ENCODE measurements at regions not wholly inside any gene's neighbourhood (a gene's known extent, or its start where the extent isn't known, plus 50 kb on each side); places are given as distances from the start of the nearest gene placed in this dataset.
A peak's percentile ranks its signal among the peaks of the same experiment; 100 is the strongest.
"Not testable (repeated sequence)": the region's sequence is repeated elsewhere in the genome, so short reads cannot be mapped to it uniquely, and the experiment has no call there.

- DNase-seq (ENCODE audit: low spot score) = peak; percentile 30
These were observed 500.2 kb downstream of the STIM2 start for GRCh38 chr4:27360790-27361267.

- DNase-seq (ENCODE audit: low spot score) = no peak
These were observed 503.9 kb downstream of the STIM2 start for GRCh38 chr4:27364509-27364908.

- DNase-seq (ENCODE audit: low spot score) = no peak
These were observed 505.6 kb downstream of the STIM2 start for GRCh38 chr4:27366104-27366823.

GRCh38 chr4:27368781-27369180 is 508.1 kb downstream of the STIM2 start:
- DNase-seq (ENCODE audit: low spot score) = no peak

- no peak for DNase-seq (ENCODE audit: low spot score)
These were observed 521.2 kb downstream of the STIM2 start for GRCh38 chr4:27381815-27382214.

- no peak for DNase-seq (ENCODE audit: low spot score)
These were observed 527.1 kb downstream of the STIM2 start for GRCh38 chr4:27387711-27388110.

- DNase-seq (ENCODE audit: low spot score) = no peak
These were observed 537.2 kb downstream of the STIM2 start for GRCh38 chr4:27397886-27398285.

- DNase-seq (ENCODE audit: low spot score) = no peak
These were observed 538.1 kb downstream of the STIM2 start for GRCh38 chr4:27398631-27399310.

GRCh38 chr4:27407616-27408015 is 547.0 kb downstream of the STIM2 start:
- DNase-seq (ENCODE audit: low spot score) = no peak

GRCh38 chr4:27412613-27413012 is 552.0 kb downstream of the STIM2 start:
- DNase-seq (ENCODE audit: low spot score) = no peak

- no peak for DNase-seq (ENCODE audit: low spot score)
These were observed 554.5 kb downstream of the STIM2 start for GRCh38 chr4:27414887-27415731.

GRCh38 chr4:27428661-27429060 is 568.0 kb downstream of the STIM2 start:
- no peak for DNase-seq (ENCODE audit: low spot score)

GRCh38 chr4:27429364-27429871 is 568.8 kb downstream of the STIM2 start:
- DNase-seq (ENCODE audit: low spot score) = peak; percentile 21

GRCh38 chr4:27442146-27442545 is 581.5 kb downstream of the STIM2 start:
- no peak for DNase-seq (ENCODE audit: low spot score)

- not testable (repeated sequence) for DNase-seq (ENCODE audit: low spot score)
These were observed 582.0 kb downstream of the STIM2 start for GRCh38 chr4:27442661-27443060.

- no peak for DNase-seq (ENCODE audit: low spot score)
These were observed 603.2 kb downstream of the STIM2 start for GRCh38 chr4:27463816-27464215.

- DNase-seq (ENCODE audit: low spot score) = no peak
These were observed 606.7 kb downstream of the STIM2 start for GRCh38 chr4:27467351-27467750.

- no peak for DNase-seq (ENCODE audit: low spot score)
These were observed 611.7 kb downstream of the STIM2 start for GRCh38 chr4:27472364-27472763.

- DNase-seq (ENCODE audit: low spot score) = no peak
These were observed 614.0 kb downstream of the STIM2 start for GRCh38 chr4:27474691-27475090.

GRCh38 chr4:27484216-27484615 is 623.6 kb downstream of the STIM2 start:
- DNase-seq (ENCODE audit: low spot score) = no peak

GRCh38 chr4:27490315-27490714 is 629.7 kb downstream of the STIM2 start:
- DNase-seq (ENCODE audit: low spot score) = no peak

GRCh38 chr4:27490766-27491165 is 630.1 kb downstream of the STIM2 start:
- no peak for DNase-seq (ENCODE audit: low spot score)

Measured in Ammon's horn (tissue), 1 donor.